Activated gamma-delta T cell treated with anti-CD3 and anti-CD28 coated beads, Interleukin-2, amount 50 U/mL, for 16 hours (primary cell): ENCODE measurements at regions not wholly inside any gene's neighbourhood (a gene's known extent, or its start where the extent isn't known, plus 50 kb on each side); places are given as distances from the start of the nearest gene placed in this dataset.

Source experiments
- DNase-seq: peaks from one replicate; pipeline ENCODE4 v3.0.0-alpha.2; 2020; ENCODE audit warnings: low read depth

GRCh38 chr20:56957737-56958553, 308.5 kb downstream of the BMP7 start:
- DNase-seq = no peak

- no peak for DNase-seq
Measured at GRCh38 chr20:56964901-56965300, 301.5 kb downstream of the BMP7 start.

GRCh38 chr20:56967916-56968315, 298.5 kb downstream of the BMP7 start:
- no peak for DNase-seq

GRCh38 chr20:56968376-56969048, 297.9 kb downstream of the BMP7 start:
- no peak for DNase-seq

- DNase-seq = no peak
Measured at GRCh38 chr20:56974499-56975250, 291.8 kb downstream of the BMP7 start.

GRCh38 chr20:56975838-56976237, 290.6 kb downstream of the BMP7 start:
- no peak for DNase-seq

GRCh38 chr20:56976336-56976735, 290.1 kb downstream of the BMP7 start:
- no peak for DNase-seq

- no peak for DNase-seq
Measured at GRCh38 chr20:56978475-56978874, 288.0 kb downstream of the BMP7 start.

- no peak for DNase-seq
Measured at GRCh38 chr20:56979125-56979524, 287.3 kb downstream of the BMP7 start.

- DNase-seq = no peak
Measured at GRCh38 chr20:56981301-56981700, 285.1 kb downstream of the BMP7 start.

- no peak for DNase-seq
Measured at GRCh38 chr20:56983813-56984212, 282.6 kb downstream of the BMP7 start.

GRCh38 chr20:56985066-56985685, 281.3 kb downstream of the BMP7 start:
- no peak for DNase-seq

- no peak for DNase-seq
Measured at GRCh38 chr20:56986476-56986875, 280.0 kb downstream of the BMP7 start.

GRCh38 chr20:56986931-56987720, 279.3 kb downstream of the BMP7 start:
- DNase-seq = no peak

GRCh38 chr20:56987986-56988385, 278.5 kb downstream of the BMP7 start:
- no peak for DNase-seq

- no peak for DNase-seq
Measured at GRCh38 chr20:56988446-56988845, 278.0 kb downstream of the BMP7 start.

GRCh38 chr20:56989516-56989915, 276.9 kb downstream of the BMP7 start:
- DNase-seq = no peak

- DNase-seq = no peak
Measured at GRCh38 chr20:56993020-56993559, 273.4 kb downstream of the BMP7 start.

- DNase-seq = no peak
Measured at GRCh38 chr20:56994006-56994405, 272.4 kb downstream of the BMP7 start.

GRCh38 chr20:56995149-56995548, 271.3 kb downstream of the BMP7 start:
- DNase-seq = no peak

- no peak for DNase-seq
Measured at GRCh38 chr20:56995635-56996075, 270.8 kb downstream of the BMP7 start.
